Stimulated activated CD4-positive, alpha-beta T cell treated with anti-CD3 and anti-CD28 coated beads, Interleukin-12 subunit alpha, Interleukin-12 subunit beta, amount 100 ng/mL, for 24 hours (primary cell): ENCODE measurements at regions not wholly inside any gene's neighbourhood (a gene's known extent, or its start where the extent isn't known, plus 50 kb on each side); places are given as distances from the start of the nearest gene placed in this dataset.

Experiments
- DNase-seq, 2 experiments: peaks; one replicate each; pipeline ENCODE4 v3.0.0-alpha.2; 2020; ENCODE audit warnings: low read depth in 2 of 2

DNA sequence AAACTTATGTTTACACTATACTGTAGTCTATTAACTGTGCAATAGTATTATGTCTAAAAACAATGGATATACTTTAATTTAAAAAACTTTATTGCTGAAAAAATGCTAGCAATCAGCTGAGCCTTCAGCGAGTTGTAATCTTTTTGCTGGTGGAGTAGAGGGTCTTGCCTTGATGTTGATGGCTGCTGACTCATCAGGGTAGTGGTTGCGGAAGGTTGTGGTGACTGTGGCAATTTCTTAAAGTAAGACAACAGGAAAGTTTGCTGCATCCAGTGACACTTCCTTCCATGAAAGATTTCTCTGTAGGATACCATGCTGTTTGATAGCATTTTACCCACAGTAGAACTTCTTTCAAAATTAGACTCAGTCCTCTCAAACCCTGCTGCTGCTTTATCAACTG lies 234.7 kb upstream of the CSF3R start:
- DNase-seq, result no peak

DNA sequence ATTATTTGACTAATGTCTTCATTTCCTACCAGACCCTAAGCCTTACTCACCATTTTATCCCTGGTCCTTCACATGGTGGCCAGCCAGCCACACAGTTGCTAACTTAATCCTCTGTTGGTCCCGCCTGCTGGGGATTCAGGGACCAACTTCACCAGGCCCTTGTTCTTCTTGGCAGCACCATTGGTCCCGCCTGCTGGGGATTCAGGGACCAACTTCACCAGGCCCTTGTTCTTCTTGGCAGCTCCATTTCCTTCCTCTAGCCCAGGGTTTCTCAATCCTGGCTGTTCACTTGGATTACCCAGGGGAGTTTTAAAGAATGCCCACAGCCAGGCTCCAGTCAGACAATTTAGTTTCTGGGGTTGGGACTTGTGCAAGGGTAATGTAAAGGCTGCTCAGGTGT lies 233.1 kb upstream of the CSF3R start:
- no peak for DNase-seq

DNA sequence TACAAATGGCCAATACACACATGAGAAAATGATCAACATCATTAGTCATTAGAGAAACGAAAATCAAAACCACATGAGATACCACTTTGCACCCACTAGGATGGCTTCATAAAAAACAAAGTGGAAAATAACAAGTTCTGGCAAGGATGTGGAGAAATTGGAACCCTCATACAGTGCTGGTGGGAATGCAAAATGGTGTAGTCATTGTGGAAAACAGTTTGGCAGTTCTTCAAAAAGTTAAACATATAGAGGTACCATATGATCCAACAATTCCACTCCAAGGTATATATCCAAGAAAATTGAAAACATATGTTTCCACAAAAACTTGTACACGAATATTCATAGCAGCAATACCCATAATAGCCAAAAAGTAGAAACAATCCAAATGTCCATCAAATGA lies 231.6 kb upstream of the CSF3R start:
- no peak for DNase-seq

DNA sequence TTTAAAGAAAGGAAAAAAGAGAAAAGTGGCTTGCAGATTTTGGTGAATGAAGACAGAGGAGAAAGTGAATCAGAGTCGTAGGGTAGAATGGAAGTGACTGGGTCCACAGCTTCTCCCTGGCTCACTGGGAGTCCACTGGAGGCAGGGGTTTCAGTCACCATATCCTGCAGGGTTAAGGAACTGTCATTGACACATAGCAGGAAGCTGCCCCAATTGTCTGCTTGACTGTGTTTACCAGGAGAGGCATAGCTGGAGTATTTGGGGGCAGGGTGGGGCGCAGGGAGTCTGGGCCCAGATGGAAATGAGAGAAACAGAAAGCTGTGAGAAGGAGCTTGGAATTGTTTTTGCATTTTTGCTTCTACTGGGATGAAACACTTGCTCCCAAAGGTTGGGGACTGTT lies 228.8 kb upstream of the CSF3R start:
- DNase-seq, result no peak

DNA sequence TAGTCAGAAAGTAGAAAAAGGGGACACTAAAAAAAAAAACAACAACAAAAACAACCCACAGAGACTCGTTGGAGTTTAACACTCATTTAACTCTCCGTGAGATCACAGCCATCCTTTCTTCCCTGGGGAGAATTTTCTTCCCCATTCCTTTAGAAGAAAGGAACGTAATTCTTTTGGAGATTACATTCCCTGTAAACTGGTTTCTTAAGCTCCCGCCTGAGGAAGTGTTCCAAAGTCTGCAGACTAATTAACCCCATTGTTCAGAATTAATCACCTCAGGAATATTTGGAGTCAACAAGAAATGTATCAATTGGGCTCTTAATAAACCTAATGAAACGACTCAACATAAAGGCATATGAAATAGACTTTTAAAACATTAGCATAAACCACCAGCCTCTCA lies 228.2 kb upstream of the CSF3R start:
- no peak for DNase-seq

DNA sequence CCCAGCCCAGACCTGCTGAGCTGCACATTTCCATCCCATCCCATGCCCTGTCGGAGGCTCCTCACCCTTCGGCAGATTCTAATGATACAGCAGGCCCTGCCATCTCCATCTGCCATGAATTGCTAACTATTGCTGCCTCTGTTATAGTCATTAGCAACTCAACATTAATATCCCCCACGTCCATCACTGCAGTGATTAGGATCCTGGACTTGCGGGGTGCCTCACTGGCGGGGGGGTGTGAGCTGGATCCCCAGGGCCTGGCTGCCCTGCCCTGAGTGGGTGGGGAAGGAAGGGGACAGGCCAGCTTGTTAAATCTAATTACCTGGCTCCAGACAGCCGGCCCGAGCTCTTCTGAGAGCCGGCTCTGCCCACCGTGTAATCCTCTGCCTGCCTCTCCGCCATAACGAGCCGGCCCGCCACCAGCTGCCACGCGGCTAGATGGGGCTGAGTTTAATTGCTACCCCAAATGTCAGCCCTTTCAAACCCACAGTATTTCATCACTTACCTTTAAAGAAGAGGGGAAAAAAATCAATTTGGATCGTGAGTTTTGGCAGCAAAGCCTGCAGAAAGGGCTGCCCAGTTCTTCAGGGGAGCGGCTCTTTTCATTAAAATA lies 227.3 kb upstream of the CSF3R start:
- DNase-seq, result no peak

DNA sequence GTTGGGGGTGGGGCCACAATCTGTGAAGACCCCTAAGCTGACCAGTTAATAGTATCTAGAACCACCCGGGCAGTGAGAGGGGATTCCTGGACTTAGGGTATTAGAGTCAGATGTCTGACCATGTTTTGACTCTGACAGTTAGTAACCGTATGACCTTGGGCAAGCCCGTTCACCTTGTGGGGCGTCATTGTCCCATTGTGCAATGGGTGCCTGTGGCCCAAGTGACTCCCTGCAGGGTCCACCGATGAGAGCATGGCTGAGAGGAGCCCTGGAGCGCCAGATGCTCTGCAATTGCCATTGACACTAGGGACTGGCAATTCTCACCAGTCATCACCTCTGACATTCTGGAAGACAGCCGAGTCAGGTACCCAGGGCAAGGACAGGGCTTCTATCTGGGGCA lies 225.9 kb upstream of the CSF3R start:
- no peak for DNase-seq

DNA sequence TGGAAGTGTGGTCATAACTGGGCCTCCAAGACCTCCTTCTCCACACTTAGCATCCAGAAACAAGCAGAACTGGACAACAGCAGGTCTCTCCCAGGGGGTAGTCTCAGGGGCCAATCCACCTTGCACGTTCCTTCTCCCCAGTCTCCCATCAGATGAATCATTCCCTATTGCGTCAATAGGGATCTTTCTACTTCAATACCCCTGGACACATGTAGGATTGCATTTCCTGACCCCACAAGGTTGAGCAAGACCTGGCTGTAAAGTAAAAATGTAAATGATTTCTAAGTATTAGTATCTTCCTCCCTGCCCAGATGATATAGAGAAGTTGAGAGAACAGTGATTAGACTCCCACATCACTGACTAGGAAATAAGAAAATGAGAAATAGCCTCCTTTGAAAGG lies 224.5 kb upstream of the CSF3R start:
- DNase-seq, result no peak

DNA sequence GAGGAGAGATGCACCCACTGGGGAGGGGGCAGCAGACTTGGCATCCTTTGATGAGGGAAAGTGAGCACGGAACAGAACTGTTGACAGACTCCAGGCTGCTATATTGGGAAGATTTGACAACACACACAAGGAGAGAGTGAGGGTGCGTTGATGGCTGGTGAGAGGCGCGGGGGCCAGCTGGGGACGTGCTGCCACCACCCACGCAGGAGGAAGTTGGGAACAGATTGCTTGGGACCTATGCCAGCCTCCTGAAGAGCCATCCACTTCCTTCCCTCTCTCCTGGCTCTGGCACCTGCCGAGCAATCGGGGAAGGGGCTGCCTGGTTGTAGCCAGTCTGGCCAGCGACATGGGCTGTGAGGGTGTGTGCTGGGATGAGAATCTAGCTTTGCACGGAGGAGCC lies 223.7 kb upstream of the CSF3R start:
- DNase-seq, result no peak

DNA sequence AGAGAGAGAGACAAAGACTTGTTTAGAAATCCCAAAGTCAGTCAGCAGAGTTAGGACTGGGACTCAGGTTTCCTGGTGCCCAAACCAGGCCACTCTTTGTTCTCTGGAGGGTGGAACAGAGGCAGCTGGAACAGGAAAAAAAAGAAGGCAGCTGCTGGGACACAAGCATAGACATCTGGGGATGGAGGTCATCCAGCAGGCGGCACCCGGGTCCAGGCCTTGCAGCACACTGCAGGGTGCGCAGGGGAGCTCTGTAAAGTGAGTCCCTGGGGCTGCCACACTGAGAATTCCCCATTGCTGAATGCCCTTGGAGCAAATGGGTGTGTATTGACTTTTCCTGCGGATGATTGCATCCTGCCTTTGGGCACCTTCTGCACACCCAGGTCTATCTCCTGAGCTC lies 222.9 kb upstream of the CSF3R start:
- no peak for DNase-seq

DNA sequence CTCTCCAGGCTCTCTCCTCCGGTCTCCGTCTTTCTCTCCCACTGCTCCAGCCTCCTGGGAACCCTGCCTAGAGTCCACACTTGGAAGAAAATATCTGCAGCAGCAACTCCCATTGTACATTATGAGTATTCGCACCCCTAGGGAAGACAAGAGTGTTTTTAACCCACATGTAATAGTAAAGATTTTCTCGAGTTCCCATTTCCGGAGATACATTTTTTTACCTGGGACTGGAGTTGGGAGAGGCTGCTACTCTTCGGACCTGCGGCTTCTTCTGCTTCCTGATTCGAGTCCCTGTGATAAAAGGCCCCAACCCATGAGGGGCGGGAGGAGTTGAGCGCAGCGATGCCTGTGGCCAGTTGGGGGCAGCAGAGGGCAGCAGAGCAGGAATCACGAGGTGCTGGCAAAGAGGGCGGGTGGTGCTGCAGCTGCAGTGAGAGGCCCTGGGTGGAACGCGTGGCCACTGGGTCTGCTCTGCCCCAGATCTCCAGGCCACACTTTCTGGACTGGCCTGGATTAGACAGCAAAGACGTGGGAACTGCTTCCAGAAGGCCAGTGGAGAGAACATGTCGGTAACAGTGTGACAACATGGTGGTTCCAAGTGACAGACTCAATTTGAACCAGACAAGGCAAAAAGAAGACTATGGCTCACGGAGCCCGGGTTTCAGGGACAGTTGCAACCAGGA lies 221.0 kb upstream of the CSF3R start:
- DNase-seq, result peak; percentile 22 to 70

DNA sequence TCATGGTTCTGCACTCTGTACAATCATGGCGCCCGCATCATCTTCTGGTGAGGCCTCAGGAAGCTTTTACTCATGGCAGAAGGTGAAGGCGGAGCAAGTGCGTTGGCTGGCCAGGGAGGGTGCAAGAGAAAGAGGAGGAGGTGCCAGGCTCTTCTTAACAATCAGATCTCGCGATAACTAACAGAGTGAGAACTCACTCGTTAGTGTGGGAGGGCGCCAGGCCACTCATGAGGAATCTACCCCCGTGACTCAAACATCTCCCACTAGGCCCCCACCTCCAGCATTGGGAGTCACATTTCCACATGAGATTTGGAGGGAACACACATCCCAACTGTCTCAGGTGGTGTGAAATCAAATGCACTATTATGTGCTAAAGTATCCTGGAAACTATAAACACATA lies 220.2 kb upstream of the CSF3R start:
- DNase-seq, result no peak

DNA sequence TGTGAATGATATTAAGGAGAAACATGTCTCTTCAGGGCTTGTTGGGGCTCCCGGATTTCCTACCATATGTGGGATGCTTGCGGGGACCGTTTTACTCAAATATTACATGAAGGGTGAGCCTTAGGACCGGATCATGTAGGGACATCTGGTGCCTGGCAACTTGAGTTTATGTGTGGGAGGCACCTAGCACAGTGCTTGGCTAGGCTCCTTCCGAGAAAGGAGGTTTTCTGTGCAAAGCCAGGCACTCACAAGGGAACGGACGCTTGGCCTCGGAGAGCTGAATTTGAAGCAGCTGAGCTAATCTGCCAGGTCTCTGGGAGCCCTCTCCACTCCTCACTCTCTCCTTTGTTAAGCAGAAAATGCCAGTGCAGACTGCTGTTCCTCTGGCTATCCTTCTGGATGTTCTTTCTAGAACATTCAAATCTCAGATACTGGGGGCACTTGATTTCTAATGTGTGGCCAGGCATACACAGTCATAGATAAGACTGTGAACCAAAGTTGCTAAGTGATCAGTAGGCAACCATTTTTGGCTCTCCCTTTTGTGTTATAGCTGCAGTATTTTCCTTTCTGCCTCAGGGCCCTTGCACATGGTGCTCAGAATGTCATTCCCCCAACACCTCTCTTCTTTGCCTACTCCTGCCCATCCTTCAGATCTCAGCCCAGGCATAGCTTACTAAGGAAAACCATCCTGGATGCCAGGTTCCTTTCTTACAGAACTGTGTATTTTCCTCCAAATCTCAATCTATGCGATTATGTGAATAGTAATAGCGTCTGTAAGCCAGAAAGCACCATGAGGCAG lies 216.6 kb upstream of the CSF3R start:
- DNase-seq, result no peak

DNA sequence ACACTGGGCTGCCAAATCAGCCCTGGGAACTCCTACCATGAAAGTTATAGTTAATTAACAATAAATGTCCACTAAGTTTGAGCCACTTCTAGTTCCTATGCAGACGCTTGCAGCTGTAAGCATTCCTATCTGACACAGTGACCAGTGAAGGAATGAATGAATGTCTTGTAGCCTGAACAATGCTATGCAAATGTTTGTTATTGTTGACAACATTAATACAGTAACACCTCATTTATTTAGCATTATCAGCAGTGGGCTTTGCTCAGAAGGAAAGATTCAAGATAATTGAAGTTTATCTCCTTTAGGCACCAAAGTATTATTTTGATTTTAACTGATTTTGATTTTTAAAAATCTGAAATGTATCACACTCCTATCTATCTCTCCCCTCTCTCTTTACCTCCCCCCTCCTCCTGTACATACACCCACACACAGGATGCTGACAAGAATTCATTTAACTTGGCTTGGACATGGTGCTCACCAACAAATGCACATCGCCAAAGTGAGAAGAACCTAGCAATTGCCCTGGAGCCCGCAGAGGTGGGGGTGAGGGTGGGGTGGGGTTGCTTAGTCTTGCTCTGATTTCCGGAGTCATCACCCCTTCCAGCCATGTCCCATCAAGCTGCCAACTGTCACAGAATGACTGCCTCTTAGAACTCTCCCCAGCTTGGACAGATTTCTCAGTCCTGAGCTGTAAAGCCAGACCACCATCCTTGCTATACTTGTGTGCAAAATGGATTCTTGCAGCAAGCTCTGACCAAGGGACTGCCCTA lies 215.3 kb upstream of the CSF3R start:
- DNase-seq, result no peak

DNA sequence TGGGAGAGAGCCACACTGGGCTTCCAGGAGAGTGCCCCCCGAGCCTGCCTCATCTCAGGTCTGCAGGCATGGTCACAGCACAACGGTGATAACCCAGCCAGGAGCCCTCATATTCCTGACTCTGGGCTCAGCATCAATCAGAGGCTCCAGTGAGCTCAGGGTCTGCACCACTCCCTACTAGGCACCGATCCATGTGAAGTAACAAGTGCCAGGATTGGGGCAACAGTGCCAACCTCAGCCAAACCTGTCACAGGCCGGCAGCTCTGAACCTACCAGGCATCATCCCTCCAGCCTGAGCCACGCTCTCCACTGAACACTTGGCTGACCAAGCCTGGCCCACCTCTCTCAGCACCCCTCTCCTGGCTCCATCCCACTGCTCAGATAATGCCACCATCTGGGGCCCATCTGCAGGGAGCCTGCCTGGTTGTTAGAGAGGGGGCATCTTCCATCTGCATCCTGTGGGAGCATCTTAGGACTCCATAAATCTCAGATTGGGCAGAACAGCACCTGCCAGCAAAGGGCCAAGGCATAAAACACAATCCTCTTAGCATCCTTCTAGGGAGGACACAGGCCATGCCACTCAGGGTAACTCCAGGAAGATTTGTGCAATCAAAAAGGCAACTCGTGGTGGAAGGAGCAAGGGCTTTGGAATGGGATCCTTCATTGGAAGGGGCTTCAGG lies 213.7 kb upstream of the CSF3R start:
- no peak for DNase-seq

DNA sequence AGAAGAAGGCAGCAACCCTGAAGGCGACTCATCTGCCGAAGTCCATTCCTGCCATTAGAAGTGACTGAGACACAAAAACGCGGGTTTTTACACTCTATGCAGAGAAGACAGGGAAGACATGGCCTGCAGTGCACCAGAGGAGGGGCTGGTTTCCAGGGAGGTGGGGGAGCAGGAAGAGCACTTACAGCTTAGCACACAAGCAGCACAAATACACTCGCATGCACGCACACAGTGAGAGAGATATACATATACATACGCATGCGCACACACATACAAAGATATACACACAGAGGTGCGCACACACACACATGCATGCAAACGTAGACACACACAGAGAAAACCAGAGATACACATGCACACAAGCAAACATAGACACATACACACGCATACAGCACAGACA lies 210.9 kb upstream of the CSF3R start:
- no peak for DNase-seq

DNA sequence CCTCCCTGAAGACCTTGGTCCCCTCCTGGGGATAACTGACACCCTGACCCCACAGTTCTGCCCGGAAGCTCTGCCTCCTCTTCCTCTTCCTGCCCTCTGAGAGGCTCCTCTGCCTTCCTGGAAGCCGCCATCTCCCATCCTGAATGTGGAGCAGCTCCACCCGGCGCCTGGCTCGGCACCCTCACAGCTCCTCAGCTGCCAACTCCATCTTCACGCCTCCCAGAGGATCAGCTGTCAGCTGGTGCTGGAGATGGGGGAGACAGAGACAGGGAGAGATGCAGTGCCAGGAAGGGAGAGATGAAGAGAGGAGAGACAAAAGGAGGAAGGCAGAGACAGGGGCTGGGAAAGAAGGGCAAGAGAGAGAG lies 210.4 kb upstream of the CSF3R start:
- no peak for DNase-seq

DNA sequence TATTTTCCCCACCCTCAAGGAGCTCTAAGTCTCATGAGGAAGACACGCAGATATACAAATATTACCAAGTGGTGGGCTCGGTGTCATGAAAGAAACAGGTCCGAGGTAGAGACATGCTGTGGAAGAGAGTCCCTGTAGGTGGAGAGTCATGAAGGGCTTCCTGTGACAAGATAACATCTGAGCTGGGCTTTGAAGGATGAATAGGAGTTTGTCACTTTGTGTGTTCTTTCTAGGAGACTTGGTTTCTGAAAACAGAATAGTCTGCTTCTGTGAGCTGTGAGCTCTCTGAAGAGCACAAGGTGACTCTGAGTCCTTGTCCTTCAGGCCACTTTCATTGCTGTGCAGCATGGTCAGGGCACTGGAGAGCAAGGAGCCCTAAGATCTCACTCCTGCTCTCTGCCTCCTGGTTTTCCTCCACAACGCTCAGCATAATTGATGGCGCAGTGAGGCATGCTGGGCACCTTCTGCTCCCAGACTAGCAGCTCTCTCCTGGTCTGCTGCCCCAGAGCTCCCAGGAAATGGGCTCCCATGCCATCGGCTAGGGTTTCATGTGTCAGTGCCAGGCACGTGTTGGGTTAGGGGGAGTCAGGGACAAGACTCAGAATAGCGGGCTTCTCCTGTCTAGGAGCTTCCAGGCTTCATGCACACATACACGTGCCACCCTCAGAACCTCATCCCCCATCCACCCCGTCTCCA lies 209.9 kb upstream of the CSF3R start:
- no peak for DNase-seq

DNA sequence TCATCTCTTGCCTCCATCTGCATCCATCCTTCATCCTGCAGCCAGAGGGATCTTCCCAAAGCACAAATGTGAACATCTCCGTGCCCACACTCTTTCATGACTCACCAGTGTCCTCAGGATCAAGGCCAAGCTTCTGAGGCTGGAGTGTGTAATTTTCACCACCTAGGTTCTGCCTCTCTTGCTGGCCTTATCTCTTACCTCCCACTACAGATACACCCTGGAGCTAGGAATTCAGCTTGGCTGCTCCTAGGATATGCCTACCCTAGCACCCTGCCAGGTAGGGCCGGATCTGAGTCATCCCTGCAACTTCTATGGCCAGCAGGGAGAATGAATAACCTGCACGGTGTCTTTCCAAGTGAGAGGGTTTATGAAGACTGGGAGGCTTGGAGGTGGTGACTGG lies 208.7 kb upstream of the CSF3R start:
- DNase-seq, result no peak

DNA sequence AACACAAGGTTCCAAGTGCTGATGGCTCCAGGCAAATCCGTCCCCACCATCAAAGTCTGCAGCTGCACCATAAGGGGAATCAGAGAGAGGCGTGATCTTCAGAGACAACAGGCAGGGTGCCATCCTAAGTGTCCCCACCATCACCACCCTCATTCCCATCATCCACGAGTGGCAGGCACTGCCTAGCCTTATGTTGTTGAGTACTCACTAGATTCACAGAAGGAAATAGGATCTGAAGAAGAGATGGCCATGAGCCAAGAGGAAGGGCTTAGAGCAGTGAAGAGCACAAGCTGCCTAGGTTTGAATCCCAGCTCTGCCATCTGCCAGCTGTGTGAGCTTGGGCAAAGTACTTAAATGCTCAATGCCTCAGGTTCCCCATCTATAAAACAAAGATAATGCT lies 207.3 kb upstream of the CSF3R start:
- no peak for DNase-seq

DNA sequence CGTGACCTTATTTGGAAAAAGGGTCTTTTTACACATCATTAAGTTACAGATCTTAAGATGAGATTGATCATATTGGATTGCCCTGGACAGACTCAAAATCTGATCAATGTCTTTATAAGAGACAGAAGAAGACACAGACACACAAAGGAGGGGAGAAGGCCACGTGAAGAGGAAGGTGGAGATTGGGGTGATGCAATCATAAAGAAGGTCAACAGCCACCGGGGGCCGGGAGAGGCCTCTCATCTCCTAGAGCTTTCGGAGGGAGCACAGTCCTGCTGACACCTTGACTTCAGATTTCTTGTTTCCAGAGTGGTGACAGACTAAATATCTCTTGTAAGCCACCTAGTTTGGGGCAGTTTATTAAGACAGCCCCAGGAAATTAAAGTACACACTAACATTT lies 204.6 kb upstream of the CSF3R start:
- no peak for DNase-seq
